Colonic mucosa (tissue), 4 donors: ENCODE measurements at regions not wholly inside any gene's neighbourhood (a gene's known extent, or its start where the extent isn't known, plus 50 kb on each side); places are given as distances from the start of the nearest gene placed in this dataset.

ENCODE experiments used
- DNase-seq: peaks from one replicate; pipeline ENCODE4 v3.0.0-alpha.2; 2020
- H3K27ac ChIP-seq: fragments of 200-600 bp; one replicate; pipeline ENCODE4 v1.8.0; 2021
- H3K27me3 ChIP-seq: fragments of 200-600 bp; one replicate; pipeline ENCODE4 v1.8.0; 2021
- H3K36me3 ChIP-seq: fragments of 200-600 bp; one replicate; pipeline ENCODE4 v1.8.0; 2021
- H3K4me1 ChIP-seq: fragments of 200-600 bp; one replicate; pipeline ENCODE4 v1.8.0; 2021; ENCODE audit warnings: mild to moderate bottlenecking
- H3K4me3 ChIP-seq: fragments of 200-600 bp; one replicate; pipeline ENCODE4 v1.8.0; 2021
- H3K9ac ChIP-seq, 2 donors: one replicate each; pipeline ENCODE4 v1.7.0; 2013; ENCODE audit warnings: control low read depth in 2 of 2, low read depth in 2 of 2, low read length in 2 of 2
- H3K9me3 ChIP-seq: fragments of 200-600 bp; one replicate; pipeline ENCODE4 v1.8.0; 2021
- intact Hi-C: fragments of 100-400 bp; cut with DNase I; formaldehyde crosslinking; loops from one replicate; pipeline ENCODE4 v1.14.1; 2022
- TF ChIP-seq, protein P1 (sequence below): fragments of 200-600 bp; IDR thresholded peaks from one replicate; pipeline ENCODE4 v1.8.0; 2022; ENCODE audit warnings: antibody characterized with exemption, mild to moderate bottlenecking
- donor health status: healthy.
- donor health status: DM: no; HTN: no; CAD: no.
- donor health status: DM: no; HTN: no; CAD: no.

DNA sequence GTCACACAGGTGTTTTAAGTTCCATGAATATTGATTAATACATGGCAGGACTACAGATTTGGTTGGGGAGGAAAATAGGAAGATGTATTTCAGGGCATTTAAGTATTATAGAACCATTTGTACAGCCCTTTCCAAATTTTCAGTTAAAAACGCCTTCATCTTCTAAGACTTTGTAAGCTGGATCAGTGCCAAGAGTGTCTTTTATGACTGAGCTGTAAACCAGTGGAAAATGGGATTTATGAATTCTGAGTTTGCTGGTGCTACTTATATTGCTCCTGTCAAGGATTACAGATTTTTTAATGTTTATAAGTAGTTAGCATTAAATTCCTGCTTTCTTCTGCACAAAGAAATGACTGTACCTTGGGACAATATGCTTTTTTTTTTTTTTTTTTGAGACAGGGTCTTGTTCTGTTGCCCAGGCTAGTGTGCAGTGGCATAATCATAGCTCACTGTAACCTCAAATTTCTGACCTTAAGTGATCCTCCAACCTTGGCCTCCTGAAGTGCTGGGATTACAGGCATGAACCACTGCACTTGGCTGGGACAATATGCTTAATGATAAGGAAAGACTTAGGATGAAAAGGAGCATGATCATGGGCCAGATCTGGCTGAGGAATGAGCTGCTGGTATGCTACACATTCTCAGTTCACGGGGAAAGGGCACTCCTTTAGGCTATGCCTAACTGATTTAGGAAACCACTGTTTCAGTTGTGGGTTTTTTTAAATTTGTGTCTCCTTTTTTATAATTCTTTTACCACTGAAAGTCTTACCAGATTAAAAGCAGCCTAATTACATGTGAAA is 113.6 kb upstream of the MTNR1B start:
- DNase-seq: no peak
- H3K9me3 ChIP-seq: no peaks in the 10 kb centered on the region
- no peak overlapping the region for H3K4me3 ChIP-seq
- H3K36me3 ChIP-seq: no peaks in the 10 kb centered on the region
- no peaks in the 10 kb centered on the region for H3K27me3 ChIP-seq
- H3K27ac ChIP-seq: no peak overlapping the region
- no peaks in the 10 kb centered on the region for H3K4me1 ChIP-seq
- no peak overlapping the region for H3K9ac ChIP-seq
- TF ChIP-seq, protein P1, sequence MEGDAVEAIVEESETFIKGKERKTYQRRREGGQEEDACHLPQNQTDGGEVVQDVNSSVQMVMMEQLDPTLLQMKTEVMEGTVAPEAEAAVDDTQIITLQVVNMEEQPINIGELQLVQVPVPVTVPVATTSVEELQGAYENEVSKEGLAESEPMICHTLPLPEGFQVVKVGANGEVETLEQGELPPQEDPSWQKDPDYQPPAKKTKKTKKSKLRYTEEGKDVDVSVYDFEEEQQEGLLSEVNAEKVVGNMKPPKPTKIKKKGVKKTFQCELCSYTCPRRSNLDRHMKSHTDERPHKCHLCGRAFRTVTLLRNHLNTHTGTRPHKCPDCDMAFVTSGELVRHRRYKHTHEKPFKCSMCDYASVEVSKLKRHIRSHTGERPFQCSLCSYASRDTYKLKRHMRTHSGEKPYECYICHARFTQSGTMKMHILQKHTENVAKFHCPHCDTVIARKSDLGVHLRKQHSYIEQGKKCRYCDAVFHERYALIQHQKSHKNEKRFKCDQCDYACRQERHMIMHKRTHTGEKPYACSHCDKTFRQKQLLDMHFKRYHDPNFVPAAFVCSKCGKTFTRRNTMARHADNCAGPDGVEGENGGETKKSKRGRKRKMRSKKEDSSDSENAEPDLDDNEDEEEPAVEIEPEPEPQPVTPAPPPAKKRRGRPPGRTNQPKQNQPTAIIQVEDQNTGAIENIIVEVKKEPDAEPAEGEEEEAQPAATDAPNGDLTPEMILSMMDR: no peak
- intact Hi-C loops: no loop called here

DNA sequence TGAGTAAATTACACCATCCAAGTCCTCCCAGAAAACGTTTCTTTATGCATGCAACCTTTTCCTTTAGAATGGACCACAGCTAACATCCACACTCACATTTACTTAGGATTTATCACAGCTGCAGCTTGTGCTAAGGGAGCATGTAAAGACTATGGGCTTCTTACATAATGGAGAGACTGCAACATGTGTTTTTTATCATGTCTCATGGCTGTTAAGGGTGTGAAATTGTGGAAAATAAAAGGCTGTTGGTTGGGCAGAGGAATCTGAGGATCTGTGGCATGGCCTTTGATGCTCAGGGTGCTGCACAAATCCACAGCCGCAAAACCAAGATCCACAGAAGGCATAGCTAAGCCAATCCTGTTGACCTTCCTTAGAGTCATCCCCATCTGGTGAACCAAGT is 112.0 kb upstream of the MTNR1B start:
- intact Hi-C loops: no loop called here
- Histone ChIP-seq H3K36me3 (no peaks in the 10 kb centered on the region), H3K27me3 (no peaks in the 10 kb centered on the region), H3K9me3 (no peaks in the 10 kb centered on the region), H3K4me1 (no peaks in the 10 kb centered on the region), H3K4me3 (no peak overlapping the region), H3K9ac (no peak overlapping the region), H3K27ac (no peak overlapping the region)
- no peak for DNase-seq
- TF ChIP-seq, protein P1: no peak

- DNase-seq: no peak
- H3K4me1 ChIP-seq: no peaks in the 10 kb centered on the region
- H3K4me3 ChIP-seq: no peak overlapping the region
- intact Hi-C loops: no loop called here
- no peak overlapping the region for H3K9ac ChIP-seq
- no peaks in the 10 kb centered on the region for H3K36me3 ChIP-seq
- TF ChIP-seq, protein P1: no peak
- no peaks in the 10 kb centered on the region for H3K9me3 ChIP-seq
- H3K27me3 ChIP-seq: no peaks in the 10 kb centered on the region
- H3K27ac ChIP-seq: no peak overlapping the region
Observed at GRCh38 chr11:92859156-92859690, 110.2 kb upstream of the MTNR1B start.

- TF ChIP-seq, protein P1: no peak
- H3K9ac ChIP-seq: no peak overlapping the region
- DNase-seq: no peak
- no peaks in the 10 kb centered on the region for H3K4me1 ChIP-seq
- no peak overlapping the region for H3K4me3 ChIP-seq
- H3K27me3 ChIP-seq: no peaks in the 10 kb centered on the region
- no peaks in the 10 kb centered on the region for H3K9me3 ChIP-seq
- intact Hi-C loops: no loop called here
- H3K27ac ChIP-seq: no peak overlapping the region
- no peaks in the 10 kb centered on the region for H3K36me3 ChIP-seq
Observed at GRCh38 chr11:92861634-92862033, 107.8 kb upstream of the MTNR1B start.

DNA sequence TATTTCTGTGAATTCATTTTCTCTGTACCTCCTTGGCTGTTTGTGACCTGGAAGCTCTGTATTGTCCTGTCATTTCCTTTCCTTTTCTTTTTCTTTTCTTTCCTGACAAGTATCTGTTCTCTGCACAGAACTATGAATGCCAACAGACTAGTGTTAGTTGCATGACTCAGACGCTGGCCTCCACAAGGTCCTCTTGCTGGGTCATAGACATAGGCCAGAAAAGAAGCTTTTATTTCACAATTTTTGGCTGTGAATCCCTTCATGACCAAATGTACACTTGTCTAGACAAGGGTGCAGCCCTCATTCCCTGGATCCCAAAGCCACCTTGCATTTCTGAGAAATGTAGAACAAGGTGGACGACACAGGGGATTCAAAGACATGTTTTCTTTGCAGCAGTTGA is 104.1 kb upstream of the MTNR1B start:
- H3K9ac ChIP-seq: no peak overlapping the region
- intact Hi-C loops: no loop called here
- TF ChIP-seq, protein P1: no peak
- H3K27ac ChIP-seq: no peak overlapping the region
- no peaks in the 10 kb centered on the region for H3K9me3 ChIP-seq
- DNase-seq: no peak
- H3K36me3 ChIP-seq: no peaks in the 10 kb centered on the region
- H3K27me3 ChIP-seq: no peaks in the 10 kb centered on the region
- no peaks in the 10 kb centered on the region for H3K4me1 ChIP-seq
- H3K4me3 ChIP-seq: no peak overlapping the region
